ENCODE measurements at regions not wholly inside any gene's neighbourhood (a gene's known extent, or its start where the extent isn't known, plus 50 kb on each side); places are given as distances from the start of the nearest gene placed in this dataset.

- Histone ChIP-seq H3K4me3 (no peak overlapping the region), H3K4me1 (peaks cover 0 to 4% (median 0%) of the 10 kb centered on the region in 4 donors), H3K27ac (no peak overlapping the region), H3K9me3 (no peaks in the 10 kb centered on the region), H3K27me3 (no peaks in the 10 kb centered on the region), H3K36me3 (no peaks in the 10 kb centered on the region)
- WGBS, 2 donors: 83 to 89% methylated on average over 5 of the region's 5 CpGs
- DNase-seq (no peak), ATAC-seq (ENCODE audit: low FRiP score in 2 of 2) (no peak)
- no peak for TF ChIP-seq POLR2AphosphoS5 (IDR thresholded peaks at IDR 0.05)
- TF ChIP-seq EP300 (IDR thresholded peaks at IDR 0.05): no peak
- TF ChIP-seq, protein P1, sequence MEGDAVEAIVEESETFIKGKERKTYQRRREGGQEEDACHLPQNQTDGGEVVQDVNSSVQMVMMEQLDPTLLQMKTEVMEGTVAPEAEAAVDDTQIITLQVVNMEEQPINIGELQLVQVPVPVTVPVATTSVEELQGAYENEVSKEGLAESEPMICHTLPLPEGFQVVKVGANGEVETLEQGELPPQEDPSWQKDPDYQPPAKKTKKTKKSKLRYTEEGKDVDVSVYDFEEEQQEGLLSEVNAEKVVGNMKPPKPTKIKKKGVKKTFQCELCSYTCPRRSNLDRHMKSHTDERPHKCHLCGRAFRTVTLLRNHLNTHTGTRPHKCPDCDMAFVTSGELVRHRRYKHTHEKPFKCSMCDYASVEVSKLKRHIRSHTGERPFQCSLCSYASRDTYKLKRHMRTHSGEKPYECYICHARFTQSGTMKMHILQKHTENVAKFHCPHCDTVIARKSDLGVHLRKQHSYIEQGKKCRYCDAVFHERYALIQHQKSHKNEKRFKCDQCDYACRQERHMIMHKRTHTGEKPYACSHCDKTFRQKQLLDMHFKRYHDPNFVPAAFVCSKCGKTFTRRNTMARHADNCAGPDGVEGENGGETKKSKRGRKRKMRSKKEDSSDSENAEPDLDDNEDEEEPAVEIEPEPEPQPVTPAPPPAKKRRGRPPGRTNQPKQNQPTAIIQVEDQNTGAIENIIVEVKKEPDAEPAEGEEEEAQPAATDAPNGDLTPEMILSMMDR (IDR thresholded peaks at IDR 0.05): no peak
- no peak for TF ChIP-seq POLR2A (IDR thresholded peaks at IDR 0.05)
These were observed 117.7 kb upstream of the ETS2 start for GRCh38 chr21:38688068-38688467.

DNA sequence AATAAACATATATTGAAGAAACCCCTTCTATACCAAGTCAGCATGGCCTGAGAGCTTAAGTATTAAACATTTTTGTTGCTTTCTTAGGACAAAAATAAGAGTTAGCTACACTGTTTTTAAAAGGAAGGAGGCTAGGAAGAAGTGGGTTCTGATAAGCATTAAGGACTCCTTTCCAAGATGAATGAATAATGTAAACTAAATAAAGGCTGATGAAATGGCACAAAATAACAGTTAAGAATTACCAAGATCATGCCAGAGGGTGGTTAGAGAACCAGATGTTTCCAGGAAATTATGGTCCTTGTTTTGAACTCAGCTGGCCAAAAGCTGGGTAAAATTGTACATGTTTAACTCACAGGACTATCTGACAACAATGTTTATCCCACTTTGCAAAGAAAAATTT, 114.1 kb upstream of the ETS2 start:
- TF ChIP-seq EP300 (IDR thresholded peaks at IDR 0.05) (no peak), POLR2AphosphoS5 (IDR thresholded peaks at IDR 0.05) (no peak), POLR2A (IDR thresholded peaks at IDR 0.05) (no peak)
- TF ChIP-seq, protein P1 (IDR thresholded peaks at IDR 0.05): no peak
- no peaks in the 10 kb centered on the region for H3K9me3 ChIP-seq

DNA sequence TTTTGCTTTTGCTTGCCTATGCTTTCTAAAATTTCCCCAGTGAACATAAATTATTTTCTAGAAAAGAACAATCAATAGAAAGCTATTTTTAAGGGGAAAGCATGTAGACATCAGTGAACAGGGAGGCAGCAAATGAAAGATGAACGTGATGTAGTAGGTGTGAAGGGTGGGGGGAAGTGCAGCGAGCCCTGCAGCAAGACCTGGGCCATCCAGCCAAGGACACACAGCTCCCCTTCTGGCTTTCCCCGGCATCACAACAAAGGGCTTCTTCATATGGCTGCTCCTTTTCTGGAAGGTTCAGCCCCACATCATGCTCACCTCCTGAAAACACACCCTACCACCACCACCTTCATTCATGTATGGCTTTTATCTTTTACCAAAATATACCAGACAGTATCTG, 109.2 kb upstream of the ETS2 start:
- Histone ChIP-seq H3K9me3 (no peaks in the 10 kb centered on the region), H3K4me1 (peaks cover 0 to 4% (median 0%) of the 10 kb centered on the region in 4 donors), H3K36me3 (no peaks in the 10 kb centered on the region), H3K27me3 (no peaks in the 10 kb centered on the region), H3K27ac (no peak overlapping the region), H3K4me3 (no peak overlapping the region)
- no peak for DNase-seq
- 85% methylated on average over 3 of the region's 3 CpGs for WGBS, 2 donors
- no peak for TF ChIP-seq POLR2A (IDR thresholded peaks at IDR 0.05)
- TF ChIP-seq, protein P1 (IDR thresholded peaks at IDR 0.05): no peak
- no peak for TF ChIP-seq POLR2AphosphoS5 (IDR thresholded peaks at IDR 0.05)
- TF ChIP-seq EP300 (IDR thresholded peaks at IDR 0.05): no peak
- no peak for ATAC-seq (ENCODE audit: low FRiP score in 2 of 2)

More for the DNA sequence above, 114.1 kb upstream of the ETS2 start:
- DNase-seq (no peak), ATAC-seq (ENCODE audit: low FRiP score in 2 of 2) (no peak)
- Histone ChIP-seq H3K36me3 (no peaks in the 10 kb centered on the region), H3K27me3 (no peaks in the 10 kb centered on the region), H3K4me1 (peaks cover 0 to 4% (median 0%) of the 10 kb centered on the region in 4 donors), H3K27ac (no peak overlapping the region), H3K4me3 (no peak overlapping the region)

- Histone ChIP-seq H3K4me3 (no peak overlapping the region), H3K4me1 (no peaks in the 10 kb centered on the region), H3K27ac (no peak overlapping the region), H3K27me3 (no peaks in the 10 kb centered on the region), H3K9me3 (no peaks in the 10 kb centered on the region), H3K36me3 (no peaks in the 10 kb centered on the region)
- DNase-seq: no peak
- TF ChIP-seq, protein P1 (IDR thresholded peaks at IDR 0.05): no peak
- TF ChIP-seq EP300 (IDR thresholded peaks at IDR 0.05) (no peak), POLR2A (IDR thresholded peaks at IDR 0.05) (no peak), POLR2AphosphoS5 (IDR thresholded peaks at IDR 0.05) (no peak)
- ATAC-seq (ENCODE audit: low FRiP score in 2 of 2): no peak
- 86 to 100% methylated on average over 2 of the region's 2 CpGs for WGBS, 2 donors
These were observed 106.7 kb upstream of the ETS2 start for GRCh38 chr21:38699048-38699447.

DNA sequence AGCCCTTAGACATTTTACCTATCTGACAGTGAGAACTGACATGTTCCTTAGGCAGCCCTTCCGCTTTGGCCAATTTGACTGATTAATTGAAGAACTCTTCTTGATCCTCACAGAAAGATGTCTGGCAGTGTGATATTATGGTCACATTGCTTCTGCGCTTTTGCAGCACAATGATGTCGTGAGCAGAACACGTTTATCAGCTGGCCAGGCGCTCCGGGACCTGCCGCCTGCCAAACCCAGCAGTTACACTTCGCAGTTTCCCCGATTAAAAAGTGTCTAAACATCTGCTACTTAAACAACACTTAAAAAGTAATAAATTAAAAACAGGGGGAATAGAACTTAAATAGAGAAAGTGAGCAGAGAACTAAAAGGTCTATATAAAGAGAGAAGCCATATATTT, 103.5 kb upstream of the ETS2 start:
- DNase-seq (no peak), ATAC-seq (ENCODE audit: low FRiP score in 2 of 2) (no peak)
- Histone ChIP-seq H3K9me3 (no peaks in the 10 kb centered on the region), H3K4me1 (no peaks in the 10 kb centered on the region), H3K27me3 (no peaks in the 10 kb centered on the region), H3K4me3 (no peak overlapping the region), H3K27ac (no peak overlapping the region), H3K36me3 (no peaks in the 10 kb centered on the region)
- TF ChIP-seq POLR2A (IDR thresholded peaks at IDR 0.05): no peak
- no peak for TF ChIP-seq POLR2AphosphoS5 (IDR thresholded peaks at IDR 0.05)
- TF ChIP-seq EP300 (IDR thresholded peaks at IDR 0.05): no peak
- TF ChIP-seq, protein P1 (IDR thresholded peaks at IDR 0.05): no peak
- WGBS, 2 donors: 42 to 55% methylated on average over 9 of the region's 9 CpGs
